Uterus (tissue), 2 donors: ENCODE measurements at regions not wholly inside any gene's neighbourhood (a gene's known extent, or its start where the extent isn't known, plus 50 kb on each side); places are given as distances from the start of the nearest gene placed in this dataset.
A peak's percentile ranks its signal among the peaks of the same experiment; 100 is the strongest.

Experiments
- POLR2A ChIP-seq, 2 donors: fragments of 450-650 bp; IDR thresholded peaks; one replicate each; pipeline ENCODE4 v1.6.1; 2016; ENCODE audit warnings: antibody characterized with exemption in 2 of 2, mild to moderate bottlenecking in 1 of 2, moderate library complexity in 1 of 2
- TF ChIP-seq, protein P1 (sequence below), 4 experiments: fragments of 200-600 bp in 2 of 4; fragments of 450-650 bp in 2 of 4; sonication (generic) in 2 of 4; IDR thresholded peaks; one replicate each; pipeline ENCODE4 v1.5.1; 2016 to 2019; ENCODE audit warnings: antibody characterized with exemption in 4 of 4, mild to moderate bottlenecking in 2 of 4, moderate library complexity in 1 of 4

DNA sequence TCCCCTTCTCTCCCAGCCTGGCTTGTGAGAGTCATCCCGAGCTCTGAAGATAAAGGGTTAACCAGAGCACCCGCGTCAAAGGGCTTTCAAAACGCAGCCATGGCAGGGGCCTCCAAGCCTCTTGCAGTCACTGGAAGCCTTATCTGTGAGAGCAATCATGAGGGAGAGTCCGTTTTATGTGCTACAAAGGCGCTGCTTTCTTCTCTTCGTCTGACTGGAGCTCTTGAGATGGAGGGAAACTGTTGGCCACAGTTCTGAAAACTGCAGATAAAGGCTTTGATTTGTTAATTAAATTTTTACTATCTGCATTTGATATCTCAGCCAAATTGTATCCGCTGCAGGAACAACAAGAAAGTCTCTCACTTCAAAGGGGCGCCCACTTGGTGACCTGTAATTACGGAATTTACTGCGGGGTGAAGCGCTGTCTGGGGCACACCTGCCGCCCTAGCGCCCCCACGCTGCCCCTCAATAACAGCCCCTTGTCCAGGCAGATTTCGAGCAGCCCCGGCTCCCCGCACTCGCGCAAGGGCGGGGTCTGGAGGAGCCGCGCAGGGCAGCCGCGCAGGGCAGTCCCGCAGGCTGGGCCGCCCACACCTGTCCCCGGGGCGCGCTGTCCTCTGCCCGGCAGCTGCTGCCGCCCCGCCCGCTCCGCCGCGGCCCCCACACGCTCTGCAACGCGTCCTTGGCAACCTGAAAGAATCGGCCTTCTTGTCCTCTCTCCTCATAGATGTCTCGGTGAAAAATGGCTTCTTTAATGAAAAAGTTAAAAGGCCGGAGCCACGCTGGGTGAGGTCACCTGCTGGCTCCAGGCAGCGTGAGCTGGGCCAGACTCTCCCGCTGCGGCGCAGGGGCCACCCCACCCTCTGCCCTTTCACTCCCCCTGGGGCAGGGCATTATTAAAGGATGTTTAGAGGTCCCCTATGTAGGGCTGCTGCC, 217.9 kb downstream of the VAPA start:
- TF ChIP-seq, protein P1, sequence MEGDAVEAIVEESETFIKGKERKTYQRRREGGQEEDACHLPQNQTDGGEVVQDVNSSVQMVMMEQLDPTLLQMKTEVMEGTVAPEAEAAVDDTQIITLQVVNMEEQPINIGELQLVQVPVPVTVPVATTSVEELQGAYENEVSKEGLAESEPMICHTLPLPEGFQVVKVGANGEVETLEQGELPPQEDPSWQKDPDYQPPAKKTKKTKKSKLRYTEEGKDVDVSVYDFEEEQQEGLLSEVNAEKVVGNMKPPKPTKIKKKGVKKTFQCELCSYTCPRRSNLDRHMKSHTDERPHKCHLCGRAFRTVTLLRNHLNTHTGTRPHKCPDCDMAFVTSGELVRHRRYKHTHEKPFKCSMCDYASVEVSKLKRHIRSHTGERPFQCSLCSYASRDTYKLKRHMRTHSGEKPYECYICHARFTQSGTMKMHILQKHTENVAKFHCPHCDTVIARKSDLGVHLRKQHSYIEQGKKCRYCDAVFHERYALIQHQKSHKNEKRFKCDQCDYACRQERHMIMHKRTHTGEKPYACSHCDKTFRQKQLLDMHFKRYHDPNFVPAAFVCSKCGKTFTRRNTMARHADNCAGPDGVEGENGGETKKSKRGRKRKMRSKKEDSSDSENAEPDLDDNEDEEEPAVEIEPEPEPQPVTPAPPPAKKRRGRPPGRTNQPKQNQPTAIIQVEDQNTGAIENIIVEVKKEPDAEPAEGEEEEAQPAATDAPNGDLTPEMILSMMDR (IDR thresholded peaks at IDR 0.05), result peak in 1 of 4 experiments; percentile 3
- TF ChIP-seq POLR2A (IDR thresholded peaks at IDR 0.05), result no peak
